ENCODE measurements at regions not wholly inside any gene's neighbourhood (a gene's known extent, or its start where the extent isn't known, plus 50 kb on each side); places are given as distances from the start of the nearest gene placed in this dataset.

DNA sequence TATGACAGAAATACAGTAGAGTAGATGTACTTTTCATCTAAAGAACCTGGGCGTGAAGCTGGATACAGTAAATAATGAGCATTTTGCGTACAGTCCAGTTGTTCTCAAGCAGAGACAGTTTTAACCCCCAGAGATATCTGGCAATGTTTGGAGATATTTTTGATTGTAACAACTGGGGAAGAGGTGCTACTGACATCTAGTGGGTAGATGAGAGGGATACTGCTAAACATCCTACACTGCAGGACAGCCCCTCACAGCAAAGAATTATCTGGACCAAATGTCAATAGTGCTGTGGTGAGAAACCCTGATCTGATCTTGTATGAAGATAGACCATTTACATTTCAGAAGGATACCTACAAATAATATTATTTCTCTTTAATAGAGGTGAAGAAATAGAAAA is 200.2 kb upstream of the FAM47A start:
- TF ChIP-seq, protein P1, sequence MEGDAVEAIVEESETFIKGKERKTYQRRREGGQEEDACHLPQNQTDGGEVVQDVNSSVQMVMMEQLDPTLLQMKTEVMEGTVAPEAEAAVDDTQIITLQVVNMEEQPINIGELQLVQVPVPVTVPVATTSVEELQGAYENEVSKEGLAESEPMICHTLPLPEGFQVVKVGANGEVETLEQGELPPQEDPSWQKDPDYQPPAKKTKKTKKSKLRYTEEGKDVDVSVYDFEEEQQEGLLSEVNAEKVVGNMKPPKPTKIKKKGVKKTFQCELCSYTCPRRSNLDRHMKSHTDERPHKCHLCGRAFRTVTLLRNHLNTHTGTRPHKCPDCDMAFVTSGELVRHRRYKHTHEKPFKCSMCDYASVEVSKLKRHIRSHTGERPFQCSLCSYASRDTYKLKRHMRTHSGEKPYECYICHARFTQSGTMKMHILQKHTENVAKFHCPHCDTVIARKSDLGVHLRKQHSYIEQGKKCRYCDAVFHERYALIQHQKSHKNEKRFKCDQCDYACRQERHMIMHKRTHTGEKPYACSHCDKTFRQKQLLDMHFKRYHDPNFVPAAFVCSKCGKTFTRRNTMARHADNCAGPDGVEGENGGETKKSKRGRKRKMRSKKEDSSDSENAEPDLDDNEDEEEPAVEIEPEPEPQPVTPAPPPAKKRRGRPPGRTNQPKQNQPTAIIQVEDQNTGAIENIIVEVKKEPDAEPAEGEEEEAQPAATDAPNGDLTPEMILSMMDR (IDR thresholded peaks at IDR 0.05; ENCODE audit: borderline replicate concordance, extremely low read depth, low read length, poor library complexity, severe bottlenecking): no peak
- TF ChIP-seq EZH2 (IDR thresholded peaks at IDR 0.05; ENCODE audit: borderline replicate concordance, low read depth, low read length, severe bottlenecking): no peak

Measured in DND-41 (cell line).